ENCODE measurements at regions not wholly inside any gene's neighbourhood (a gene's known extent, or its start where the extent isn't known, plus 50 kb on each side); places are given as distances from the start of the nearest gene placed in this dataset.

GRCh38 chr12:24087294-24087693 is 137.8 kb upstream of the SOX5 start:
- TF ChIP-seq CTCF (IDR thresholded peaks at IDR 0.05) (no peak), POLR2A (IDR thresholded peaks at IDR 0.05) (no peak)
